ENCODE measurements at regions not wholly inside any gene's neighbourhood (a gene's known extent, or its start where the extent isn't known, plus 50 kb on each side); places are given as distances from the start of the nearest gene placed in this dataset.

GRCh38 chr16:59740858-59741257 is 1006.7 kb upstream of the GOT2 start:
- no peak overlapping the region for H3K4me3 ChIP-seq (ENCODE audit: low read depth, low read length)
- in situ Hi-C loops (cut with HindIII; ENCODE audit: low sequenced_read_pairs), result no loop called here
- no peak for DNase-seq (ENCODE audit: low read depth)
- no peak for TF ChIP-seq CTCF (IDR thresholded peaks at IDR 0.05; ENCODE audit: low read depth, low read length, missing control alignments)

GRCh38 chr16:59737274-59737673 is 1003.2 kb upstream of the GOT2 start:
- DNase-seq (ENCODE audit: low read depth), result no peak
- in situ Hi-C loops (cut with HindIII; ENCODE audit: low sequenced_read_pairs), result no loop called here
- TF ChIP-seq CTCF (IDR thresholded peaks at IDR 0.05; ENCODE audit: low read depth, low read length, missing control alignments), result no peak
- H3K4me3 ChIP-seq (ENCODE audit: low read depth, low read length), result no peak overlapping the region

GRCh38 chr16:59733321-59733720 is 999.2 kb upstream of the GOT2 start:
- DNase-seq (ENCODE audit: low read depth), result no peak
- no peak overlapping the region for H3K4me3 ChIP-seq (ENCODE audit: low read depth, low read length)
- TF ChIP-seq CTCF (IDR thresholded peaks at IDR 0.05; ENCODE audit: low read depth, low read length, missing control alignments), result no peak
- in situ Hi-C loops (cut with HindIII; ENCODE audit: low sequenced_read_pairs), result no loop called here

GRCh38 chr16:59729613-59730012 is 995.5 kb upstream of the GOT2 start:
- no peak for TF ChIP-seq CTCF (IDR thresholded peaks at IDR 0.05; ENCODE audit: low read depth, low read length, missing control alignments)
- in situ Hi-C loops (cut with HindIII; ENCODE audit: low sequenced_read_pairs), result no loop called here
- H3K4me3 ChIP-seq (ENCODE audit: low read depth, low read length), result no peak overlapping the region
- DNase-seq (ENCODE audit: low read depth), result no peak

- in situ Hi-C loops (cut with HindIII; ENCODE audit: low sequenced_read_pairs), result no loop called here
- no peak for DNase-seq (ENCODE audit: low read depth)
- no peak for TF ChIP-seq CTCF (IDR thresholded peaks at IDR 0.05; ENCODE audit: low read depth, low read length, missing control alignments)
- no peak overlapping the region for H3K4me3 ChIP-seq (ENCODE audit: low read depth, low read length)
These were observed 985.0 kb upstream of the GOT2 start for GRCh38 chr16:59719121-59719520.

GRCh38 chr16:59707436-59708226 is 973.5 kb upstream of the GOT2 start:
- in situ Hi-C loops (cut with HindIII; ENCODE audit: low sequenced_read_pairs), result no loop called here
- no peak for TF ChIP-seq CTCF (IDR thresholded peaks at IDR 0.05; ENCODE audit: low read depth, low read length, missing control alignments)
- H3K4me3 ChIP-seq (ENCODE audit: low read depth, low read length), result no peak overlapping the region
- no peak for DNase-seq (ENCODE audit: low read depth)
